ENCODE measurements at regions not wholly inside any gene's neighbourhood (a gene's known extent, or its start where the extent isn't known, plus 50 kb on each side); places are given as distances from the start of the nearest gene placed in this dataset.

DNA sequence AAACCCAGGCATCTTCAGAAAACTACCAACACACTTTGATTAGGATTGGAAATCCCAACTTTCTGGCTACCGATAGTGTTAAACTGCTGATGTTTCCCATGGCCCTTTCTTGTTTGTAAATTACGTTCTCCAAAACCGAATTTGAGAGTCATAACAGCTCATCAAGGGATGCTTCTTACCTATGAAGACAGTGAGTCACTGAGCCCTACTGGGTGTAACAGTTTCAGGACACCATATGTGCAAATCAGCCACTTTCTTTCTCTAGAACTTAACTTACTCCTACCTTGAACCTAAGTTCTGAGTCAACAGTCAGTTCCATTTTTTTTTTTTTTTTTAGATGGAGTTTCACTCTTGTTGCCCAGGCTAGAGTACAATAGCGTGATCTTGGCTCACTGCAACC is 410.1 kb upstream of the TSHZ3 start:
- TF ChIP-seq, protein P1, sequence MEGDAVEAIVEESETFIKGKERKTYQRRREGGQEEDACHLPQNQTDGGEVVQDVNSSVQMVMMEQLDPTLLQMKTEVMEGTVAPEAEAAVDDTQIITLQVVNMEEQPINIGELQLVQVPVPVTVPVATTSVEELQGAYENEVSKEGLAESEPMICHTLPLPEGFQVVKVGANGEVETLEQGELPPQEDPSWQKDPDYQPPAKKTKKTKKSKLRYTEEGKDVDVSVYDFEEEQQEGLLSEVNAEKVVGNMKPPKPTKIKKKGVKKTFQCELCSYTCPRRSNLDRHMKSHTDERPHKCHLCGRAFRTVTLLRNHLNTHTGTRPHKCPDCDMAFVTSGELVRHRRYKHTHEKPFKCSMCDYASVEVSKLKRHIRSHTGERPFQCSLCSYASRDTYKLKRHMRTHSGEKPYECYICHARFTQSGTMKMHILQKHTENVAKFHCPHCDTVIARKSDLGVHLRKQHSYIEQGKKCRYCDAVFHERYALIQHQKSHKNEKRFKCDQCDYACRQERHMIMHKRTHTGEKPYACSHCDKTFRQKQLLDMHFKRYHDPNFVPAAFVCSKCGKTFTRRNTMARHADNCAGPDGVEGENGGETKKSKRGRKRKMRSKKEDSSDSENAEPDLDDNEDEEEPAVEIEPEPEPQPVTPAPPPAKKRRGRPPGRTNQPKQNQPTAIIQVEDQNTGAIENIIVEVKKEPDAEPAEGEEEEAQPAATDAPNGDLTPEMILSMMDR (IDR thresholded peaks at IDR 0.05): no peak
- TF ChIP-seq POLR2A (IDR thresholded peaks at IDR 0.05): no peak
